ENCODE measurements at regions not wholly inside any gene's neighbourhood (a gene's known extent, or its start where the extent isn't known, plus 50 kb on each side); places are given as distances from the start of the nearest gene placed in this dataset.
"Not testable (repeated sequence)": the region's sequence is repeated elsewhere in the genome, so short reads cannot be mapped to it uniquely, and the experiment has no call there.

- DNase-seq (ENCODE audit: low spot score), result no peak
These were observed 95.4 kb upstream of the SFSWAP start for GRCh38 chr12:131615326-131616042.

DNA sequence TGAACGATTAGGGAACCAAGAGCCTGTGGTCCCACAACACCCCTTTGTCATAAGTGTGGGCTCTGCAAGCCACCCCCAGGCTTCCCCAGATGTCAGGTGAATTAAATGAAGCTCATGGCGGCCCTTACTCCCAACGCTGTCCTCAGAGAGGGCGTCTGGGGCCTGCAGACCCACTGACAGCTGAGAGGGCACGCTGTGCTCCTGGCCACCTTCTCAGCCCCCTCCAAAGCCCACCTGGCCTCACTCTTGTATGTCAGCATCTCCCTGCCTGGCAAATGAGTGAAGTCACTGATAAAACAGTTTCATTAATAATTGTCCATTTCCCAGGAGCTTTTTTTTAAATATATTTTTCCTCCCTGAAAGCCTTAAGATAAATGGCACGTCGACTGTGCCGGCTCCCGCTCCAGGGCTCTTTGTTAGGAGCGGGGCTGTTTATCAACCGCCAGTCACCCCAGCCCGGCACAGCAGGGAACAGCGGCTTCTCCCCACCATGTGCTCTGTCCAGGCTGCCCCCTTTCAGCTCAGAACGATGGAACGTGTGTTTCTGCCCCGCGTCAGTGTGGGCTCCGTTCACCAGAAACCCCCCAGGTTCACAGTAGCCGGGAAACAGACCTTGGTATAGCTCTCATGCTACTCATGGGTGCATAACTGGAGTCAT lies 94.7 kb upstream of the SFSWAP start:
- no peak for DNase-seq (ENCODE audit: low spot score)

DNA sequence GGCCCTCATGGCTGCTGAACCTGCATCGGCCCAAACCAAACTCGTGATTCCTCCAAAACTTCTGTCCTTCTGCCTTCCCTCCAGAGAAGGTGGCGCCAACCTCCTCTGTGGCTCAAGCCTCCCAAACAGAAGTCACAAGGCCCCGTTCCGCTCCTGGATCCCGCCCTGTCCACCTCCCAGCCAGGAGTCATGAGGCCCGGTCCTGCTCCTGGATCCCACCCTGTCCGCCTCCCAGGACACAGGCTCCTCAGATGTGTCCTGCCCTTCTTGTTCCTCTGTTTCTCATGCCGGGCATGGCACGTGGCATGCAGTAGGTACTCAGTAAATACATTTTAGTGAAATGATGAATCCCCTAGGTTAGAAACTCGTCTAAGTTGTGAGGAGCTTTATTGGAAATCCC lies 94.2 kb upstream of the SFSWAP start:
- no peak for DNase-seq (ENCODE audit: low spot score)

DNA sequence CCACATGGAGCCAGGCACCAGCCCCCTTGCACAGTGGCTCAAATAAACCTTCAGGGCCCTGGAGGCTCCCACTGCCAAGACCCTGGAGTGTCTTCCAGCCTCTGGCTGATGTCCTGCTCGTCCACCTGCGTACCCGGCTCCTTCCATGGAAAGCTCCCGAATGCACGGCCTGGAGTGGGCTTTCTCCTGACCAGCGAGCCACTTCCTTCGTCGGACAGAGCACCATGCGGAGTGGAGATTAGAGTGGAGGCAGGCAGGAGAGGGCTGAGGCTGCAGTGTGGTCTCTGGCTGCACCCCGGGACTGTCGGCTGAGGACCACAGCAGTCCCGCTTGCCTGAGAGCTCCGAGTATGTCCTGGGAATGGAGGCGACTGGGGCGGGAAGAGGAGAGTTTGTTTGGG lies 93.7 kb upstream of the SFSWAP start:
- no peak for DNase-seq (ENCODE audit: low spot score)

DNA sequence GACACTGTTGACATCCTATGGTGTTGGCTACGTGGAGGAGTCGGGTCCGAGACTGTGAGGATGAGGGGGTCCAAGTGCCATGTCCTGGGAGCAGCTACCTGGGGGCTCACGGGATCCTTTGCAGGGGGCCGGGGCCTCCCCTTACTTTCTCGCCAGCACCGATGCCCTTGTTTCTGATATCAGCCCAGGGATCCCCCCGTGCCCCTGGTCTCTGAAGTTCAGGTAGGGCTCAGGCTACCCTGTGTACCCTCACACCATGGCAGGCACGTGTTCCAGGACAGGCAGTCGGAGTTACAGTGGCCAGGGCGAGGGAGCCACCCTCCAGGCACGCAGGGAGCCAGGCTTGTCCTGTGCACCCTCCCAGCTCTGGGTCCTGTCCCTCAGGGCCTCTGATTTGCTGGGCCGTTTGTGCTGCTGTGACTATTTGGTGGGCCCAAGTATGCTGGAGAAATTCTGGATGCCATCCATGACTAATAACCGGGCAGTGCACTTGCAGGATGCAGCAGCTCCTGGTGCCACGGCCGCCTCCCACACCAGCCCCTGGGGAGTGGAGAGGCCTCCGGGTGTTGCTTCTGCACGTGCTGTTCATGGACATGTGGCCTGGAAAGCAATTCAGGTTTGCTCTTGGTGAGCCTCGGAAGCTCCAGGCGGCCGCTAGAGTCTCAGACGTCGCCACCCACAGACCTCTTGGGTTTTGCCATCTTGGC lies 93.1 kb upstream of the SFSWAP start:
- no peak for DNase-seq (ENCODE audit: low spot score)

- DNase-seq (ENCODE audit: low spot score), result no peak
These were observed 92.6 kb upstream of the SFSWAP start for GRCh38 chr12:131618303-131618658.

DNA sequence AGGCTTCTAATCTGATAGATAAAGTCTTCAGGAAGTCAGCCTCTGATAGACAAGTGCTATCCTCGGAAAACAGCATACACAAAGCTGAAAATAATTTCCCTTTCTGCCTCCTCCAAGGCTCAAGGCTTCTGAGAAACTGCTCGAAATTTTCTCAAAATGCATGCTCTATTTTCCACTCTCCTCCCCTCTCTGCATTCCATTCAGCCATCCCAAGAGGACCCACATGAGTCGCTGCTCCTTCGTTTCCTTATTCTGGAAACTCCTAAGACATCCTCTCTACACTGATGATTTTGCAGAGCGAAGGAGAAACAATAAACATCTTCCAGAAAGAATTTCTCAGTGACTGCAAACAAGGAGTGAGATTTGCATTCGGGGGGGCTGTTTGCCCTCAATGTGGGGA lies 92.2 kb upstream of the SFSWAP start:
- DNase-seq (ENCODE audit: low spot score), result no peak

DNA sequence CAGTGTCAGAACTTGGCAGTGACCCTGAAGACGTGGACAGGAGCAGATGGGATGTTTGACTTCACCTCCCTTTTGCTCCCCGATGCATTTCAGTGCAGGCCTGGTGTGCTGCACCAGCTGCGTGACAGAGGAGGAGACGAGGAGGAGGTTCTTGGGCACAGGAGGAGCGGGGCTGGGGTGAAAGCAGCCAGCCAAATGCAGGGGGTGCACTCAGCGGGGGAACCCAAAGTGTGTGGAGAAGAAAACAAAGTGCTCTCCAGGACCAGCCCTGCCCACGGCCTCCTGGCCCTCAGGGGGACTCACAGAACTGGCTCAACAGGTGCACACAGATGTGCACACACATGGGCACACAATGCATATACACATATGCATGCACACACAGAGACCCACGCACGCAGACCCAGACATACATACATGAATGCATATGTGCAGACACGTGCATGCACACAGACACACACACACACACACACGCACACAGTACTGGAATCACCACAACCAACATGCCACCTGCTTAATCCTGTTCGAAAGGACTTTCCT lies 91.7 kb upstream of the SFSWAP start:
- DNase-seq (ENCODE audit: low spot score), result no peak

DNA sequence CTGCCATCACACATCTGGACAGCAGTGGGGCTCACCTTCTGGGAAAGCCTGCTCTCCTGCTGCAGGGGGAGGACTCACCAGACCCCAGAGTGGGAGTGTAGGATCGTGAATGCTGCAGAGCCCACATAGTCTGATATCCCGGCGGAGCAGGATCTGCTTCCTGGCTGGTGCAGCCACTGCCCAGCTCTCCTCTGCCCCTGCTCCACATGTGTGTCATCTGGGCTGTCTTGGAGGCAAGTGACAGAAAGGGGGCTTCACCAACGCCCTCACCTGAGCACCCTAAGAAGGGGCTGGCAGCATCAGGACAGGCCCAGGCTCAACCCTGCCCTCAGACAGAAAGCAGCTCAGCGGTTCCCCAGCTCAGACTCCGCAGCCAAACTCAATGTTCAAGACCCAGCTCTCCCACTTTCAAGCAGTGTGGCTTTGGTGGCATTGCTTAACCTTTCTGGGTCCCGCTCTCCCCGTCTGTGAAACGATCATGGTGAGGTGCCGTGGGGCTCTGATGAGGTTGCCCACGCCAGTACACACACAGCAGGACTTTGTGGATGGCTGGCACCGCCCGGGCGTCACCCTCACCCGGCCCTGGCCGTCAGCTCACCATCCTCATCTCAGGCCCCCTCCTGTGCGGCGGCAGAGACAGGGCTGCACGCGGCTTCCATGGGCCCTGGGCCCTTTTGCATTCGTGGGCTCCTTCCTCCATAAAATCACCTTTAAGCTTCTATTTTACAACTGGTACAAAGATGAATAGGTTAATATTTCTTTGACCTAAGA lies 91.0 kb upstream of the SFSWAP start:
- DNase-seq (ENCODE audit: low spot score), result no peak

GRCh38 chr12:131620520-131620919 lies 90.4 kb upstream of the SFSWAP start:
- no peak for DNase-seq (ENCODE audit: low spot score)

DNA sequence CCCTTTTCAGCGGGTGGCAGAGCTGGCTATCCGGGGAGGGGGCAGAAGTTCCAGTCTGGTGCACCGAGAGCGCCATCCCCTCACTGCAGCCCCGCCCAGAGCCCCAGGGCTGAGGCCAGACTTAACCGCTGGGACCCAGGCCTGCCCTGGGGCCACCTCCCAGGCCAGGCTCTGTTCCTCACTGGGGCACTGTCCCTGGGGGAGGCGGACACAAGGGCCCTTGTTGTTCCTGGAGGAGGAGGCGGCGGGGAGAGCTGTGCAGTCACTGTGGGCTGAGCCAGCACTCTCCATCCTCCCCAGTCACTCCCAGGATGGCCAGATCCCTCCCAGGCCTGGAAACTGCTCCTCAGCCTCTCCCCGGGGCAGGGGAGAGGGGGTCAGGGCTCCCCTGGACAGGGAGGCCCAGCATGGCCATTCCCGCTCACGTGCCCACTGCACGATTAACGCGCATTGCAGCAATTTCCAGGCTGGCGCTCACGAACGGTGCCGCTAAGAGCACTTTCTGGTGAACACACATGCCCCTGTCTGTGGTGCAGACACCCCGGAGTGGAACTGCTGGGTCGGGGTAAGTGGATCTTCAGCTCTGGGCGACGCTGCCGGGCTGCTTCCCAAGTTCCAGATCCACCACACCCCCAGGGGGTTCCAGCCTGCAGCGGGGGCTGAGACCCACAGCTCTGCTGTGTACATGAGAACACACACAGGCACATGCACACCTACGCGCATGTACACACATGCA lies 89.8 kb upstream of the SFSWAP start:
- DNase-seq (ENCODE audit: low spot score), result no peak

DNA sequence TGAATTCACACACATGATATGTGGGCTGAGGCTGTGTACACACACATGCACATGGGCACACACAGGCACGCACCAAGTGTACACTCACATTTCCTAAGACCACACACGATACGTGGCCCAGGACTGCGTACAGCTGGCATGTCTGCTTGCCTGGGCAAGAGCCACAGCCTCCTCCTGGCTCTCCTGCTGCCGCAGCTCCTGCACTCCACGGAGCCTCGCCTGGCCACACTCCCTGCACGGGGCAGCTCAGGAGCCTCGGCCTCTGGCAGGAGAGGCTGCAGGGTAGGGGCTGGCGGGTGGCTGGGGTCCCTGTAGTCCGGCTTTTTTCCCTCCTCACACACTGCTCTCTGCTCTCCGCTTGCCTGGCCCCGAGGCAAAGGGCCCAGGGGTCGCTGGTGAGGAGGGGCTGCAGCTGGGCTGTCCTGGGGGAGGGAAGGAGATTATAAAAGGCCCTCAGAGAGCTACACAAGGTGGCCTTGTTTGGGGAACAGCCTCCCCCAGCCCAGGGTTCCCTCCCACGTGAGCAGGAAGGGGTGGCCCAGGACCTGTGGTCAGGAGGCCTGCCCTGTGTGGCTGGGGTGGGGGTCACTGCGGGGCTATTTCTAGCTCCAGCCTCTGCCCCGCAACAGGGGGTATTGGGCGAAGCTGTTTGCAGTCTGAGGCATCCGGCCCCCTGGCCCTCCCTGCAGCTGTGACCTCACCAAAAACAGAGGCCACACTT lies 89.0 kb upstream of the SFSWAP start:
- DNase-seq (ENCODE audit: low spot score), result no peak

- no peak for DNase-seq (ENCODE audit: low spot score)
These were observed 88.4 kb upstream of the SFSWAP start for GRCh38 chr12:131622422-131622955.

- DNase-seq (ENCODE audit: low spot score), result not testable (repeated sequence)
These were observed 87.2 kb upstream of the SFSWAP start for GRCh38 chr12:131623404-131624368.

- DNase-seq (ENCODE audit: low spot score), result not testable (repeated sequence)
These were observed 86.5 kb upstream of the SFSWAP start for GRCh38 chr12:131624369-131624739.

DNA sequence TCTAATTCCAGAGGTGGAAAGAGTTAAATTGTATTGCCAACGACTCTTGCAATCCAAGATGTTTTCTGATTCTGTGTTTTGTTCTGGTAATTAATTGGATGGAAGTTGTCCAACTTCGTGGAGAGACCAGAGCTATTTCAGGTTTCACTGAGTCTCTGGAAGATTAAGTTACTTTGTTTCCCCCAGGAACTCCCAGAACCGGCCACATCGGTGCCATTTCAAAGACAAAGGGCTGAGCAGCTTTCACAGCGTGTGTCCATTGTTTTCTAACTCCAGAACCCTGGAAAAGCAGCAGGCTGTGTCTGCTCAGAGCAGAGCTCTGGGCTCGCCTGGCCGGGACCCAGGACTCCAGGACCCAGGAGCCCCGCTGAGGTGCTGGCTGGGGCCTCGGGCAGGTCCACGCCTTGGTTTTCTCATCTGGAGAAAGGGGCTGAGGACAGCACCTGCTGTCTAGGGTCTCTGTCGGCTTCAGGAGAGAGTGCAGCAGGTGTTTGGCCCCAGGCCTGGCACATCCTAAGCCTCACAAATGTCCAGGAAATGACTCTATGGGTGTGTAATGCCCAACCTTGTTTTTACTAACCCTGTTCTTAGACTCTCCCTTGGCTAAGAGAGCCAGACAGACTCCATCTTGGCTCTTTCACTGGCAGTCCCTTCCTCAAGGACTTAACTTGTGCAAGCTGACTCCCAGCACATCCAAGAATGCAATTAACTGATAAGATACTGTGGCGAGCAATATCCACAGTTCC lies 86.0 kb upstream of the SFSWAP start:
- not testable (repeated sequence) for DNase-seq (ENCODE audit: low spot score)

DNA sequence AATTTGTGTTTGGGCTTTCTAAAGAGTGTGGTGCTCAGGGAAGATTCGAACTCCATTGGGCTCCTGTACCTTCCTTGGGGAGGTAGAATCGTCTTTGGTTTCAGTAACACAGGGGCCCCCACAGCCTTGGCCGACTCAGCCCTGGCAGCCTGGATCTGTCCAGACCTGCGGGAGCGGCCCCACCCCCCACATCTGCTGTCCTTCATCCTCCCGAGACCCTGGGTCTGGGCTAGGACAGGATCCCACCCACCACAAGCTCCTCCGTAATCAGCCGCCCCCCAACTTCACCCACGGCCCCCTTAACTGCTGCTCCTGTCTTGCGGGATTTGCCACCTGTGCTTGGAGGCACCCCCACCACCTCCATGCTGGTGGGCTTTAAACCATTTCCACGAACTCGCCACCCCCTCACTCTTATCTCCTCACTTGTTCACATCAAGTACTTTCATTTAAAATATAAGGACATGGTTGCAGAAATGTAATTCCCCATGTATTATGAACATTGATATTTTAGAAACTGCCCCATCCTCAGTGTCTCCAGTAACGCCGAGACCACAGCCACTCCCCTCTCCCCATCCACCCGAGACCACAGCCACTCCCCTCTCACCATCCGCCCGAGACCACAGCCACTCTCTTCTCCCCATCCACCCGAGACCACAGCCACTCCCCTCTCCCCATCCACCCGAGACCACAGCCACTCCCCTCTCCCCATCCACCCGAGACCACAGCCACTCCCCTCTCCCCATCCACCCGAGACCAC lies 84.7 kb upstream of the SFSWAP start:
- not testable (repeated sequence) for DNase-seq (ENCODE audit: low spot score)

Data from mucosa of gallbladder (tissue), 1 donor.